ENCODE measurements at regions not wholly inside any gene's neighbourhood (a gene's known extent, or its start where the extent isn't known, plus 50 kb on each side); places are given as distances from the start of the nearest gene placed in this dataset.

DNA sequence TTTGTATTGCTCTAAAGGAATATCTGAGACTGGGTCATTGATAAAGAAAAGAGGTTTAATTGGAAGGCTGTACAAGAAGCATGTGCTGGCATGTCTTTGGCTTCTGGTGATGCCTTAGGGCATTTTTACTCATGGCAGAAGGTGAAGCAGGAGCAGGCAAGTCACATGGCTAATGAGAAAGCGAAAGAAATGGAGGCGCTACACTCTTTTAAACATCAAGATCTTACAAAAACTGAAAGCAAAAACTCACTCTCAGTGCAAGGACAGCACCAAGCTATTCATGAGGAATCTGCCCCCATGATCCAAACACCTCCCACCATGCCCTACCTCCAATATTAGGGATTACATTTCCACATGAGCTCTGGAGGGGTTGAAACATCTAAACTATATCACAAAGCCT is 1458.8 kb upstream of the ACO1 start:
- TF ChIP-seq, protein P1, sequence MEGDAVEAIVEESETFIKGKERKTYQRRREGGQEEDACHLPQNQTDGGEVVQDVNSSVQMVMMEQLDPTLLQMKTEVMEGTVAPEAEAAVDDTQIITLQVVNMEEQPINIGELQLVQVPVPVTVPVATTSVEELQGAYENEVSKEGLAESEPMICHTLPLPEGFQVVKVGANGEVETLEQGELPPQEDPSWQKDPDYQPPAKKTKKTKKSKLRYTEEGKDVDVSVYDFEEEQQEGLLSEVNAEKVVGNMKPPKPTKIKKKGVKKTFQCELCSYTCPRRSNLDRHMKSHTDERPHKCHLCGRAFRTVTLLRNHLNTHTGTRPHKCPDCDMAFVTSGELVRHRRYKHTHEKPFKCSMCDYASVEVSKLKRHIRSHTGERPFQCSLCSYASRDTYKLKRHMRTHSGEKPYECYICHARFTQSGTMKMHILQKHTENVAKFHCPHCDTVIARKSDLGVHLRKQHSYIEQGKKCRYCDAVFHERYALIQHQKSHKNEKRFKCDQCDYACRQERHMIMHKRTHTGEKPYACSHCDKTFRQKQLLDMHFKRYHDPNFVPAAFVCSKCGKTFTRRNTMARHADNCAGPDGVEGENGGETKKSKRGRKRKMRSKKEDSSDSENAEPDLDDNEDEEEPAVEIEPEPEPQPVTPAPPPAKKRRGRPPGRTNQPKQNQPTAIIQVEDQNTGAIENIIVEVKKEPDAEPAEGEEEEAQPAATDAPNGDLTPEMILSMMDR (IDR thresholded peaks at IDR 0.05; ENCODE audit: low read depth, low read length, poor library complexity, severe bottlenecking), result no peak
- TF ChIP-seq EZH2phosphoT487 (IDR thresholded peaks at IDR 0.05; ENCODE audit: borderline replicate concordance, low read length), result no peak

Measured in DOHH2 (cell line).